Heart left ventricle (tissue), 16 donors: ENCODE measurements at regions not wholly inside any gene's neighbourhood (a gene's known extent, or its start where the extent isn't known, plus 50 kb on each side); places are given as distances from the start of the nearest gene placed in this dataset.
A peak's percentile ranks its signal among the peaks of the same experiment; 100 is the strongest.

ENCODE experiments used
- ATAC-seq, 4 donors: fragments of 200-7000 bp; cut with Tn5 transposase; one replicate each; pipeline ENCODE4 v1.9.1; 2020 to 2022; ENCODE audit warnings: moderate library complexity in 4 of 4, mild to moderate bottlenecking in 3 of 4, moderate number of reproducible peaks in 1 of 4
- DNase-seq, 5 donors: peaks; one replicate each; pipeline ENCODE4 v3.0.0-alpha.2; 2020
- H3K27ac ChIP-seq, 12 donors: fragments of 200-600 bp; sonication (generic) in 4 of 12; one replicate each; pipeline versions ENCODE4 v1.5.0 to v1.8.0; 2016 to 2022; ENCODE audit warnings: mild to moderate bottlenecking in 2 of 12
- H3K27me3 ChIP-seq, 9 donors: fragments of 200-600 bp; sonication (generic) in 2 of 9; one replicate each; pipeline versions ENCODE4 v1.5.1 to v1.8.0; 2016 to 2022; ENCODE audit warnings: mild to moderate bottlenecking in 3 of 9
- H3K36me3 ChIP-seq, 9 donors: fragments of 200-600 bp; sonication (generic) in 2 of 9; one replicate each; pipeline versions ENCODE4 v1.5.0 to v1.8.0; 2018 to 2022; ENCODE audit warnings: mild to moderate bottlenecking in 2 of 9
- H3K4me1 ChIP-seq, 12 donors: fragments of 200-600 bp; sonication (generic) in 4 of 12; one replicate each; pipeline versions ENCODE4 v1.5.0 to v1.8.0; 2016 to 2022; ENCODE audit warnings: mild to moderate bottlenecking in 3 of 12
- H3K4me3 ChIP-seq, 12 donors: fragments of 200-600 bp; sonication (generic) in 4 of 12; one replicate each; pipeline versions ENCODE4 v1.5.0 to v1.8.0; 2017 to 2022; ENCODE audit warnings: mild to moderate bottlenecking in 9 of 12, moderate library complexity in 4 of 12
- H3K9me3 ChIP-seq, 12 donors: fragments of 200-600 bp; sonication (generic) in 4 of 12; one replicate each; pipeline versions ENCODE4 v1.5.0 to v1.8.0; 2016 to 2022; ENCODE audit warnings: mild to moderate bottlenecking in 1 of 12
- CTCF ChIP-seq, 12 donors: fragments of 200-600 bp; sonication (generic) in 4 of 12; IDR thresholded peaks; one replicate each; pipeline versions ENCODE4 v1.5.0 to v1.8.0; 2018 to 2022; ENCODE audit warnings: antibody characterized with exemption in 12 of 12, mild to moderate bottlenecking in 5 of 12
- POLR2A ChIP-seq, 2 donors: fragments of 450-650 bp; IDR thresholded peaks; one replicate each; pipeline ENCODE4 v1.6.1; 2017; ENCODE audit warnings: antibody characterized with exemption in 2 of 2, mild to moderate bottlenecking in 2 of 2, moderate library complexity in 2 of 2
- WGBS, 4 donors: extraction: QIAGEN DNeasy Blood & Tissue Kit in 2 of 4; methylation state at CpG; one replicate each; pipeline versions ENCODE4 v1.1.5 to v1.1.7; 2013 to 2018; 5-methylcytosine and 5-hydroxymethylcytosine counted together
- intact Hi-C, 10 donors: fragments of 100-400 bp; cut with DNase I; formaldehyde crosslinking; loops; one replicate each; pipeline versions ENCODE4 v1.11.1 to v1.14.2; 2022
- donor health status: ischemic (EF 13 %, LVEDD 7.1; RV severe dilation, severe dysfunction).
- donor health status: healthy with polysubstance abuse.
- donor health status: DM: no; HTN: yes; CAD: no.
- donor health status: DM: no; HTN: no; CAD: no.
- donor health status: ischemic (EF 25% LVEDD 6.9; RV normal size, moderate dysfunction).
- donor health status: ischemic (EF 25% LVEDD 5.7; RV mildly dilated, moderate dysfunction).
- donor health status: healthy.
- donor health status: DM: yes; HTN: yes; CAD: no.
- donor health status: ischemic (EF 35%, LVEDD 5.7; RV mildly dilated, moderate dysfunction).
- donor health status: nonischemic (EF 11% LVEDD 7.7; RV severe dilation, severe dysfunction).
- donor health status: DM: yes; HTN: yes; CAD: no.
- donor health status: PGD.
- donor health status: ischemic (EF 29% LVEDD 5.4; RV normal size, mild dysfunction).
- donor health status: nonischemic (EF 23%, LVEDD 6.1; RV moderate dilation, normal function).

GRCh38 chr20:57947421-57948179 is 237.8 kb upstream of the PMEPA1 start:
- Histone ChIP-seq H3K4me1 (peaks cover 0 to 12% (median 0%) of the 10 kb centered on the region in 12 donors), H3K27me3 (peaks cover 0 to under 1% (median 0%) of the 10 kb centered on the region in 9 donors), H3K27ac (peak overlapping the region in 5 of 12 donors; percentile 27 to 42 (median 41)), H3K9me3 (peaks cover 0 to 3% (median 0%) of the 10 kb centered on the region in 12 donors), H3K36me3 (no peaks in the 10 kb centered on the region), H3K4me3 (no peak overlapping the region)
- DNase-seq (peak in 3 of 5 donors; percentile 46 to 66 (median 46)), ATAC-seq (peak; percentile 43 to 69 (median 60))
- TF ChIP-seq CTCF (IDR thresholded peaks at IDR 0.05) (peak in 1 of 12 donors; percentile 6), POLR2A (IDR thresholded peaks at IDR 0.05) (no peak)
- 56 to 67% (median 62%) methylated on average over 16 of the region's 16 CpGs for WGBS, 4 donors
- intact Hi-C loops: loop anchor here in 1 of 10 donors (5.0 to 10.0 kb wide), 2 partner anchors 95 to 227 kb away; no protein-coding TSS in a partner anchor

DNA sequence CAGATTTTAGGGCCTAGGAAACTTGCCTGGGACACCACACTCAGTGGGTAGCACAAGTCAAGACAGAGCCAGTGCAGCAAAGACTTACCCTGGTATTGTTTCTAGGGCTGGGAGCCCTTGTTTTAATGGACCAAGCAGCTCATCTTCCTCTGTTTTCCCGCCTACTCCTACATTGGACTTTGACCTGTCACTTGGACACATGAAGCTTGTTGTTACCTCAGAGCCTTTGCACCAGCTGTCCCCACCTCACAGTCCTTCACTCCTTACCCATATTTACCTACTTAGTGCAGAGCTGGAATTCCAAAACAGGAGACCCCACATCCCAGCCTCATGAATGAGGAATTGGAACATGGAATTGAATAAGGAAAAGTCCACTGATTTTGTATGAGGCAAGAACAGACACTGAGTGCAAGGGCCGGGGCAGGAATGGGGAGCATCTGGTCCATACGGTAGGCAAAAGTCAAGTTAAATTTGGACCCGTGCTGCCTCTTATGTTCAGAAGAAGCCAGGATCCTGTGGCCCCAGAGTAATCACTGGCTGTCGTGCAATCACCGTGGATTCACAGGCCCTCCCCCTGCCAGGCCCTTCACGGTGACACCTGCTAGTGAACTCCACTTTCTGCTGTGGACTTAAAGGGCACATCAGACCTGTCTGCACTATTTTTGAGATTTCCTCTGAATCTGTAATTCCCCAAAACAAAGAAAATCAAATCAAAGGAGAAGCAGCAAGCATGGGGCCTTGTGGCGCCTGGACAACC is 236.9 kb upstream of the PMEPA1 start:
- H3K9me3 ChIP-seq: peaks cover 0 to 3% (median 0%) of the 10 kb centered on the region in 12 donors
- ATAC-seq: no peak
- H3K36me3 ChIP-seq: no peaks in the 10 kb centered on the region
- WGBS, 4 donors: 80 to 93% (median 85%) methylated on average over 8 of the region's 8 CpGs
- H3K4me3 ChIP-seq: no peak overlapping the region
- no peak for DNase-seq
- H3K27me3 ChIP-seq: peaks cover 0 to 7% (median 0%) of the 10 kb centered on the region in 9 donors
- H3K4me1 ChIP-seq: peaks cover 0 to 12% (median 0%) of the 10 kb centered on the region in 12 donors
- peak overlapping the region in 5 of 12 donors; percentile 22 to 42 (median 41) for H3K27ac ChIP-seq
- TF ChIP-seq CTCF (IDR thresholded peaks at IDR 0.05) (no peak), POLR2A (IDR thresholded peaks at IDR 0.05) (no peak)
- intact Hi-C loops: loop anchor here in 1 of 10 donors (5.0 to 10.0 kb wide), 2 partner anchors 94 to 228 kb away; no protein-coding TSS in a partner anchor

DNA sequence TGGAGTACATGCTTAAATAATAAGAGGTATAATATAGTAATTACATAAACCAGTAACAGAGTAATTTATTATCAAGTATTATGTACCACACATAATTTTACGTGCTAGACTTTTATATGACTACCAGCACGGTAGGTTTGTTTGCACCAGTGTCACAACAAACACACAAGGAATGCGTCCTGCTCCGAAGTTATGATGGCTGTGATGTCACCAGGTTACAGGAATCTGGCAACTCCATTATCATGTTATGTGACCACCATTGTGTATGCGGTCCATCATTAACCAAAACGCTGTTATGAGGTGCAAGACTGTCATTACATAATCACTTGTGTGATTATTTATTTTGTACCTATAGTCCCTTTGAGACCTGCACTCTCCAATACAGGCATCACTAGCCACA is 235.2 kb upstream of the PMEPA1 start:
- H3K9me3 ChIP-seq: peaks cover 0 to under 1% (median 0%) of the 10 kb centered on the region in 12 donors
- ATAC-seq: no peak
- H3K4me3 ChIP-seq: no peak overlapping the region
- intact Hi-C loops: loop anchor here in 1 of 10 donors (5.0 to 10.0 kb wide), 2 partner anchors 93 to 230 kb away; no protein-coding TSS in a partner anchor
- peaks cover 0 to 7% (median 0%) of the 10 kb centered on the region in 9 donors for H3K27me3 ChIP-seq
- no peak overlapping the region for H3K27ac ChIP-seq
- peaks cover 0 to 12% (median 0%) of the 10 kb centered on the region in 12 donors for H3K4me1 ChIP-seq
- TF ChIP-seq CTCF (IDR thresholded peaks at IDR 0.05): no peak
- TF ChIP-seq POLR2A (IDR thresholded peaks at IDR 0.05): no peak
- DNase-seq: no peak
- WGBS, 4 donors: 90 to 92% (median 91%) methylated on average over 6 of the region's 6 CpGs
- H3K36me3 ChIP-seq: no peaks in the 10 kb centered on the region

DNA sequence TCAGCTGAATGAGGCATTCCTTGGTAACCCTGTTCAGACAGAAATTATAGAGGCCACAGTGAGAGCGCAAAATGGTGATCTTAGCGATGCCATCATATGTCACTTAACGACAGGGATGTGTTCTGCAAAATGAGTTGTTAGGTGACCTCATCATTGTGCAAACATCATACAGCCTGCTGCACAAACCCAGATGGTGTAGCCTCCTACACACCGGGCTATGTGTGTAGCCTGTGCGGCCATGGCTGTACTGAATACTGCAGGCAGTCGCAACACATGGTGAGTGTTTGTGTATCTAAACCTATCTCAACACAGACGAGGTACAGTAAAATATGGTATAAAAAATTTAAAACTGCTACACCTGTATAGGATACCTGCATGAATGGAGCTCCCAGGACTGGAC is 234.1 kb upstream of the PMEPA1 start:
- H3K36me3 ChIP-seq: no peaks in the 10 kb centered on the region
- H3K27me3 ChIP-seq: peaks cover 0 to 7% (median 0%) of the 10 kb centered on the region in 9 donors
- 86 to 95% (median 94%) methylated on average over 7 of the region's 7 CpGs for WGBS, 4 donors
- DNase-seq: no peak
- ATAC-seq: no peak
- TF ChIP-seq POLR2A (IDR thresholded peaks at IDR 0.05) (no peak), CTCF (IDR thresholded peaks at IDR 0.05) (no peak)
- no peak overlapping the region for H3K27ac ChIP-seq
- peaks cover 0 to 12% (median 0%) of the 10 kb centered on the region in 12 donors for H3K4me1 ChIP-seq
- no peak overlapping the region for H3K4me3 ChIP-seq
- no peaks in the 10 kb centered on the region for H3K9me3 ChIP-seq
- intact Hi-C loops: loop anchor here in 1 of 10 donors (10.0 kb wide), 1 partner anchor 231 kb away; no protein-coding TSS in a partner anchor
